ENCODE measurements at regions not wholly inside any gene's neighbourhood (a gene's known extent, or its start where the extent isn't known, plus 50 kb on each side); places are given as distances from the start of the nearest gene placed in this dataset.

DNA sequence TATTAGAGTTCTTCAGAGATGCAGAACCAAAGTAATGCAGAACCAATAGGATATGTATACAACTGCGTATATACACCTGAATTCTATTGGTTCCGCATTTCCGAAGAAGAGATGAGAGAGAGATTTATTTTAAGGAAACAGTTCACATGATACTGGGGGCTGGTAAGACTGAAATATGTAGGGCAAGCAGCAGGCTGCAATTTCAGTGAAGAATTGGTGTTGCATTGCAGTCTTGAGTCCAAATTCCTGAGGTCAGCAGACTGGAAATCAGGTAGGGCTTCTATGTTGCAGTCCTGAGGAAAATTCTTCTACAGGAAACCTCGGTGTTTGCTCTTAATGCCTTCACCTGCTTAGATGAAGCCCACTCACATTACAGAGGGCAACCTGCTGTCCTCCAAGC is 128.2 kb upstream of the MED13 start:
- no peaks in the 10 kb centered on the region for H3K36me3 ChIP-seq
- TF ChIP-seq, protein P1, sequence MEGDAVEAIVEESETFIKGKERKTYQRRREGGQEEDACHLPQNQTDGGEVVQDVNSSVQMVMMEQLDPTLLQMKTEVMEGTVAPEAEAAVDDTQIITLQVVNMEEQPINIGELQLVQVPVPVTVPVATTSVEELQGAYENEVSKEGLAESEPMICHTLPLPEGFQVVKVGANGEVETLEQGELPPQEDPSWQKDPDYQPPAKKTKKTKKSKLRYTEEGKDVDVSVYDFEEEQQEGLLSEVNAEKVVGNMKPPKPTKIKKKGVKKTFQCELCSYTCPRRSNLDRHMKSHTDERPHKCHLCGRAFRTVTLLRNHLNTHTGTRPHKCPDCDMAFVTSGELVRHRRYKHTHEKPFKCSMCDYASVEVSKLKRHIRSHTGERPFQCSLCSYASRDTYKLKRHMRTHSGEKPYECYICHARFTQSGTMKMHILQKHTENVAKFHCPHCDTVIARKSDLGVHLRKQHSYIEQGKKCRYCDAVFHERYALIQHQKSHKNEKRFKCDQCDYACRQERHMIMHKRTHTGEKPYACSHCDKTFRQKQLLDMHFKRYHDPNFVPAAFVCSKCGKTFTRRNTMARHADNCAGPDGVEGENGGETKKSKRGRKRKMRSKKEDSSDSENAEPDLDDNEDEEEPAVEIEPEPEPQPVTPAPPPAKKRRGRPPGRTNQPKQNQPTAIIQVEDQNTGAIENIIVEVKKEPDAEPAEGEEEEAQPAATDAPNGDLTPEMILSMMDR (IDR thresholded peaks at IDR 0.05; ENCODE audit: low read depth, low read length) = no peak
- H3K4me1 ChIP-seq (ENCODE audit: low read depth) = no peaks in the 10 kb centered on the region
- H3K27me3 ChIP-seq = no peaks in the 10 kb centered on the region
- H3K27ac ChIP-seq = no peak overlapping the region
- H3K4me3 ChIP-seq = no peak overlapping the region
- no peak for DNase-seq (ENCODE audit: low read depth in 1 of 2, low spot score in 1 of 2)
- H3K9me3 ChIP-seq (ENCODE audit: low read depth) = no peaks in the 10 kb centered on the region

- Histone ChIP-seq H3K4me3 (no peak overlapping the region), H3K9me3 (ENCODE audit: low read depth) (no peaks in the 10 kb centered on the region), H3K36me3 (no peaks in the 10 kb centered on the region), H3K4me1 (ENCODE audit: low read depth) (no peaks in the 10 kb centered on the region), H3K27me3 (no peaks in the 10 kb centered on the region), H3K27ac (no peak overlapping the region)
- TF ChIP-seq, protein P1 (IDR thresholded peaks at IDR 0.05; ENCODE audit: low read depth, low read length) = no peak
- no peak for DNase-seq (ENCODE audit: low read depth in 1 of 2, low spot score in 1 of 2)
Observed at GRCh38 chr17:62191390-62192361, 126.6 kb upstream of the MED13 start.

GRCh38 chr17:62189377-62189776 is 124.3 kb upstream of the MED13 start:
- no peak overlapping the region for H3K27ac ChIP-seq
- H3K9me3 ChIP-seq (ENCODE audit: low read depth) = no peaks in the 10 kb centered on the region
- H3K4me3 ChIP-seq = no peak overlapping the region
- DNase-seq (ENCODE audit: low read depth in 1 of 2, low spot score in 1 of 2) = no peak
- no peaks in the 10 kb centered on the region for H3K27me3 ChIP-seq
- H3K4me1 ChIP-seq (ENCODE audit: low read depth) = no peaks in the 10 kb centered on the region
- TF ChIP-seq, protein P1 (IDR thresholded peaks at IDR 0.05; ENCODE audit: low read depth, low read length) = no peak
- no peaks in the 10 kb centered on the region for H3K36me3 ChIP-seq

DNA sequence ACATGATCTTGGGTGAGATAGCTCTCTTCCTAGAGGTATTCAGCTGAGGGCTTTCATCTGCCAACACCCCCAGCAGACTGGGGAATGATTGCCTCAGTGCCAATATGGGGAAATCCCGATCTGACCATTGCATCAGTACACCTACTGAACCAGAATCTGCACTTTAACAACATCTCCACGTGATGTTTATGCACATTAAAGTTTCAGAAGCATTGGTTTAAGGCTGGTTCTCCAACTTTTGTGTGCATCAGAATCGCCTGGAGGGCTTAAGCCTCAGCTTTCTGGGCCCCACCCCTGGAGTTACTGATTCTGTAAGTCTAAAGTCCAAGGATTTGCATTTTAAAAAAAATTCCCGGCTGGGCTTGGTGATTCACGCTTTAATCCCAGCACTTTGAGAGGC is 123.6 kb upstream of the MED13 start:
- Histone ChIP-seq H3K4me3 (no peak overlapping the region), H3K27me3 (no peaks in the 10 kb centered on the region), H3K36me3 (no peaks in the 10 kb centered on the region), H3K27ac (no peak overlapping the region), H3K9me3 (ENCODE audit: low read depth) (no peaks in the 10 kb centered on the region), H3K4me1 (ENCODE audit: low read depth) (no peaks in the 10 kb centered on the region)
- TF ChIP-seq, protein P1 (IDR thresholded peaks at IDR 0.05; ENCODE audit: low read depth, low read length) = no peak
- no peak for DNase-seq (ENCODE audit: low read depth in 1 of 2, low spot score in 1 of 2)

DNA sequence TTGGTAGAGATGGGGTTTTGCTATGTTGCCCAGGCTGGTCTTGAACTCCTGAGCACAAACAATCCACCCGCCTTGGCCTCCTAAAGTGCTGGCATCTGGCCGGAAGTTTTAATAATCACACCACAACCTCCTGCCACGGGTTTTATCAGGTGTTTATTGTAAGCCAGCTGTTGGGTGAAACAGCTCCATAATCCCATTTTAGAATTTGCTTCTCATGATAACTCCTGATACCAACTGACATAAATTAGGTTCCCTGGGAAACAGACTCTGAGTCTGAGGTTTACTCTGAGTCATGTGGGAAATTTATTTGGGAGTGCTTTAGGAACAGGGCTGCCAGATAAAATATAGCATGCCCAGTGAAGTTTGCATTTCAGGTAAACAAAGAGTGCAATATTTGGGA is 122.6 kb upstream of the MED13 start:
- Histone ChIP-seq H3K4me1 (ENCODE audit: low read depth) (no peaks in the 10 kb centered on the region), H3K9me3 (ENCODE audit: low read depth) (no peaks in the 10 kb centered on the region), H3K27ac (no peak overlapping the region), H3K4me3 (no peak overlapping the region), H3K36me3 (no peaks in the 10 kb centered on the region), H3K27me3 (no peaks in the 10 kb centered on the region)
- TF ChIP-seq, protein P1 (IDR thresholded peaks at IDR 0.05; ENCODE audit: low read depth, low read length) = no peak
- DNase-seq (ENCODE audit: low read depth in 1 of 2, low spot score in 1 of 2) = peak in 1 of 2 donors; percentile 46

Measured in cardiac muscle cell (in vitro differentiated cells and primary cell).